Natural killer cell treated with Interleukin-12 subunit alpha and Interleukin-12 subunit beta and Interleukin-15 and Interleukin-18, amount 100 ng/mL, for 72 hours (primary cell): ENCODE measurements at regions not wholly inside any gene's neighbourhood (a gene's known extent, or its start where the extent isn't known, plus 50 kb on each side); places are given as distances from the start of the nearest gene placed in this dataset.
A peak's percentile ranks its signal among the peaks of the same experiment; 100 is the strongest.
"Not testable (repeated sequence)": the region's sequence is repeated elsewhere in the genome, so short reads cannot be mapped to it uniquely, and the experiment has no call there.

Source experiments
- ATAC-seq, 2 donors: fragments of 150-1000 bp; cut with Tn5 transposase in 1 of 2; sonication (Bioruptor Pico), chemical (Tn5 transposase) in 1 of 2; 2 replicates each; pipeline ENCODE4 v1.10.0; 2021
- DNase-seq: peaks from one replicate; pipeline ENCODE4 v3.0.0; 2022; ENCODE audit warnings: low spot score
- H3K27ac Mint-ChIP-seq, 2 donors: 1 replicate in 1 of 2; 2 replicates in 1 of 2; pipeline ENCODE4 v1.8.0; 2022; ENCODE audit warnings: mixed read lengths in 2 of 2, mild to moderate bottlenecking in 1 of 2, moderate library complexity in 1 of 2
- H3K27me3 Mint-ChIP-seq, 2 donors: 1 replicate in 1 of 2; 2 replicates in 1 of 2; pipeline ENCODE4 v1.8.0; 2022; ENCODE audit warnings: mixed read lengths in 2 of 2
- H3K36me3 Mint-ChIP-seq: one replicate; pipeline ENCODE4 v1.8.0; 2022; ENCODE audit warnings: mixed read lengths
- H3K4me1 Mint-ChIP-seq, 2 donors: 1 replicate in 1 of 2; 2 replicates in 1 of 2; pipeline ENCODE4 v1.8.0; 2022; ENCODE audit warnings: low read depth in 2 of 2, mixed read lengths in 2 of 2, mild to moderate bottlenecking in 1 of 2
- H3K4me3 Mint-ChIP-seq: one replicate; pipeline ENCODE4 v1.8.0; 2022; ENCODE audit warnings: mixed read lengths
- H3K9me3 Mint-ChIP-seq: 2 replicates; pipeline ENCODE4 v1.8.0; 2022; ENCODE audit warnings: mixed read lengths

- Mint-ChIP-seq H3K27me3 (peaks cover 0 to 15% of the 10 kb centered on the region in 2 donors), H3K27ac (no peak overlapping the region), H3K4me1 (peaks cover 15 to 16% of the 10 kb centered on the region in 2 donors), H3K9me3 (peaks cover 6% of the 10 kb centered on the region), H3K36me3 (peaks cover 8% of the 10 kb centered on the region), H3K4me3 (no peak overlapping the region)
- DNase-seq = no peak
- no peak for ATAC-seq
Observed at GRCh38 chr15:69703532-69704187, 251.0 kb downstream of the RPLP1 start.

DNA sequence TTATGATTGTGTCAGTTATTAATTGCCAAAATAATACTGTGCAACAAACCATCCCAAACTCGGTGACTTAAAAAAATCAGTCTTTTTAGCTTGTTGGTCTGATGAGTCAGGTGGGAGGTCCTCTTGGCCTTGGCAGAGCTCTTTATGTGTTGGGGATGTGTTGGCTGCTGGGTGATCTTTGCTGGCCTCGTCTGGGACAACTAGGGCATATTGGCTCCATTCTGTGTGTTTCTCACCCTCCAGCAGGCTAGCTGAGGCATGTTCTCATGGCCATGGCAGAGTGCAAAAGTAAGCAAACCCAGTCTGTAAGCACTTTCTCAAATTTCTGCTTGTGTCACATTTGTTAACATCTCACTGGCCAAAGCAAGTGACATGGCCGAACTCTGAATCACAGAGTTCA is 251.6 kb downstream of the RPLP1 start:
- ATAC-seq (no peak), DNase-seq (no peak)
- Mint-ChIP-seq H3K36me3 (peaks cover 11% of the 10 kb centered on the region), H3K27me3 (peaks cover 0 to 15% of the 10 kb centered on the region in 2 donors), H3K27ac (no peak overlapping the region), H3K9me3 (peaks cover 6% of the 10 kb centered on the region), H3K4me1 (peaks cover 15 to 16% of the 10 kb centered on the region in 2 donors), H3K4me3 (no peak overlapping the region)

DNA sequence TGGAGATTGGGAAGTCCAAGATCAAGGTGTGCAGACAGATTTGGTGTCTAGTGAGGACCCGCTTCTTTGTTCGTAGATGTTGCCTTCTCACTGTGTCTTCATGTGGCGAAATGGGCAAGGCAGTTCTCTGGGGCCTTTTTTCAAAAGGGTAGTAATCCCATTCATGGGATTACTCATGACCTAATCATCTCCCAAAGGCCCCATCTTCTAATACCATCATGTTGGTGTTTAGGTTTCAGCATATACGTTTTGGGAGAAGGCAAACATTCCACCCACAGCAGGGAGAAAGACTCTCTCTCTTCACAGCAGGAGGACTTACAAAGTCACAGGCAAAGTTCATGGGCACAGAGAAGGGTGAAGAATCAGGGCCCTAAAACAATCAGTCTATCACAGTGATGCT is 252.1 kb downstream of the RPLP1 start:
- Mint-ChIP-seq H3K4me1 (peaks cover 15 to 16% of the 10 kb centered on the region in 2 donors), H3K4me3 (no peak overlapping the region), H3K27ac (no peak overlapping the region), H3K36me3 (peaks cover 16% of the 10 kb centered on the region), H3K27me3 (peaks cover 0 to 17% of the 10 kb centered on the region in 2 donors), H3K9me3 (peaks cover 6% of the 10 kb centered on the region)
- DNase-seq (no peak), ATAC-seq (no peak)

GRCh38 chr15:69706353-69707097 is 253.9 kb downstream of the RPLP1 start:
- H3K9me3 Mint-ChIP-seq = peaks cover 6% of the 10 kb centered on the region
- DNase-seq (no peak), ATAC-seq (no peak)
- H3K27ac Mint-ChIP-seq = no peak overlapping the region
- peaks cover 18 to 24% of the 10 kb centered on the region in 2 donors for H3K4me1 Mint-ChIP-seq
- no peak overlapping the region for H3K4me3 Mint-ChIP-seq
- peaks cover 0 to 19% of the 10 kb centered on the region in 2 donors for H3K27me3 Mint-ChIP-seq
- peaks cover 25% of the 10 kb centered on the region for H3K36me3 Mint-ChIP-seq

GRCh38 chr15:69707241-69707640 is 254.6 kb downstream of the RPLP1 start:
- not testable (repeated sequence) for H3K4me3 Mint-ChIP-seq, H3K9me3 Mint-ChIP-seq, H3K27ac Mint-ChIP-seq, DNase-seq, ATAC-seq
- peaks cover 25% of the 10 kb centered on the region for H3K36me3 Mint-ChIP-seq
- peaks cover 18 to 24% of the 10 kb centered on the region in 2 donors for H3K4me1 Mint-ChIP-seq
- peaks cover 0 to 19% of the 10 kb centered on the region in 2 donors for H3K27me3 Mint-ChIP-seq

GRCh38 chr15:69708436-69709122 is 256.0 kb downstream of the RPLP1 start:
- Mint-ChIP-seq H3K27me3 (peaks cover 0 to 19% of the 10 kb centered on the region in 2 donors), H3K27ac (peak overlapping the region in 1 of 2 donors; percentile 0), H3K4me1 (peaks cover 26 to 34% of the 10 kb centered on the region in 2 donors), H3K36me3 (peaks cover 25% of the 10 kb centered on the region)
- DNase-seq, ATAC-seq, H3K4me3 Mint-ChIP-seq, H3K9me3 Mint-ChIP-seq: not testable (repeated sequence)

GRCh38 chr15:69712991-69713390 is 260.4 kb downstream of the RPLP1 start:
- DNase-seq (no peak), ATAC-seq (no peak)
- no peak overlapping the region for H3K4me3 Mint-ChIP-seq
- H3K4me1 Mint-ChIP-seq = peaks cover 46 to 56% of the 10 kb centered on the region in 2 donors
- peak overlapping the region in 1 of 2 donors; percentile 66 for H3K27ac Mint-ChIP-seq
- peaks cover 24% of the 10 kb centered on the region for H3K36me3 Mint-ChIP-seq
- H3K27me3 Mint-ChIP-seq = peaks cover 0 to 17% of the 10 kb centered on the region in 2 donors
- H3K9me3 Mint-ChIP-seq = peaks cover 6% of the 10 kb centered on the region

GRCh38 chr15:69713726-69714559 is 261.3 kb downstream of the RPLP1 start:
- H3K4me1 Mint-ChIP-seq = peaks cover 53 to 63% of the 10 kb centered on the region in 2 donors

GRCh38 chr15:69715210-69715609 is 262.6 kb downstream of the RPLP1 start:
- no peak for DNase-seq
- Mint-ChIP-seq H3K36me3 (peaks cover 7% of the 10 kb centered on the region), H3K27ac (peak overlapping the region in 1 of 2 donors; percentile 46), H3K9me3 (no peaks in the 10 kb centered on the region), H3K27me3 (peaks cover 0 to 10% of the 10 kb centered on the region in 2 donors), H3K4me1 (peaks cover 65 to 76% of the 10 kb centered on the region in 2 donors), H3K4me3 (peak overlapping the region; percentile 58)
- no peak for ATAC-seq

More at GRCh38 chr15:69713726-69714559, 261.3 kb downstream of the RPLP1 start:
- peak overlapping the region; percentile 58 for H3K4me3 Mint-ChIP-seq
- H3K27me3 Mint-ChIP-seq = peaks cover 0 to 12% of the 10 kb centered on the region in 2 donors
- H3K36me3 Mint-ChIP-seq = peaks cover 14% of the 10 kb centered on the region
- H3K9me3 Mint-ChIP-seq = no peaks in the 10 kb centered on the region
- ATAC-seq (peak; percentile 93 to 96), DNase-seq (peak; percentile 77)
- peak overlapping the region; percentile 46 to 66 for H3K27ac Mint-ChIP-seq

DNA sequence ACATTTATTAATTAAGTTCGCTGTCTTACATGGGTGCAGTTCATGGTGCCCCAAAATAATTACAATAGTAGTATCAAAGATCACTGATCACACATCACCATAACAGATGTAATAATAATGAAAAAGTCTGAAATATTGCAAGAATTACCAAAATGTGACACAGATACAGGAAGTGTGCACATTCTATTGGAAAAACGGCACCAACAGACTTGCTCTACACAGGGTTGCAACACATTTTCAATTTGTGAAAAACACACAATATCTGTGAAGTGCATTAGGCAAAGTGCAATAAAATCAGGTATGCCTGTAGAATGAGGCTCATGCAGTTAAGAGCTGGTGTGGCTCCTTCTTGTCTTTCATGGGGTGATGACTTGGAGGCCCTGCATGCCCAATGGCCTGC is 265.8 kb downstream of the RPLP1 start:
- H3K36me3 Mint-ChIP-seq = no peaks in the 10 kb centered on the region
- H3K9me3 Mint-ChIP-seq = no peaks in the 10 kb centered on the region
- H3K4me1 Mint-ChIP-seq = peaks cover 77 to 85% of the 10 kb centered on the region in 2 donors
- H3K27ac Mint-ChIP-seq = peak overlapping the region in 1 of 2 donors; percentile 69
- no peak for DNase-seq
- no peak for ATAC-seq
- peaks cover 0 to 3% of the 10 kb centered on the region in 2 donors for H3K27me3 Mint-ChIP-seq
- peak overlapping the region; percentile 10 for H3K4me3 Mint-ChIP-seq

DNA sequence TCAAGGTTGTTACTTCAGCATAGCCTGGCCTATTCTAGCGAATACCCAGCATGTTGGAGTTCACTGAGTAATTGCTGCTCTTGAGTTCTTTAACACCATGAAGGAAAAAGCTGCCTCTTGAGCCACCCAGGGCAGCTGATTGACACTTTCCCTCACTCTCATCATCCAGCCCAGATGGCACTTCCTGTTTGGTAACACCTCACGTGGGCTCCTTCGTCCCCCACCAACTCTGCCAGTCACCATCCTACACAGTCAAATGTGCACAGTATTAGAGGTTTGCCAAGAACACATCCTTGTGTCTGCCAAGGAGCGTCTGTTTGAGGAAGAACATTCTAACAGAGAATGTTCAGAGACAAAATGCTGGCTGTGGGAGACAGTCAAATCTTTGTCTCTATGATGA is 266.3 kb downstream of the RPLP1 start:
- ATAC-seq (peak; percentile 52 to 61), DNase-seq (no peak)
- Mint-ChIP-seq H3K4me1 (peaks cover 72 to 82% of the 10 kb centered on the region in 2 donors), H3K9me3 (no peaks in the 10 kb centered on the region), H3K36me3 (no peaks in the 10 kb centered on the region), H3K27ac (peak overlapping the region in 1 of 2 donors; percentile 69), H3K4me3 (peak overlapping the region; percentile 50), H3K27me3 (peaks cover 0 to 3% of the 10 kb centered on the region in 2 donors)

GRCh38 chr15:69719527-69720240 is 267.1 kb downstream of the RPLP1 start:
- Mint-ChIP-seq H3K4me3 (peak overlapping the region; percentile 50), H3K4me1 (peaks cover 69 to 81% of the 10 kb centered on the region in 2 donors), H3K27me3 (peaks cover 5 to 7% of the 10 kb centered on the region in 2 donors), H3K36me3 (no peaks in the 10 kb centered on the region), H3K27ac (peak overlapping the region; percentile 14 to 69), H3K9me3 (no peaks in the 10 kb centered on the region)
- peak; percentile 73 for DNase-seq
- peak; percentile 91 to 96 for ATAC-seq
